A549 (cell line): ENCODE measurements at regions not wholly inside any gene's neighbourhood (a gene's known extent, or its start where the extent isn't known, plus 50 kb on each side); places are given as distances from the start of the nearest gene placed in this dataset.
"Not testable (repeated sequence)": the region's sequence is repeated elsewhere in the genome, so short reads cannot be mapped to it uniquely, and the experiment has no call there.

Experiments used
- ATAC-seq, 2 experiments: fragments of 200-7000 bp in 1 of 2; fragments of >200 bp in 1 of 2; cut with Nextera tagmentation in 1 of 2; cut with Tn5 transposase in 1 of 2; 3 replicates each; pipeline versions ENCODE4 v1.8.0 to v1.9.1; 2018 to 2020; ENCODE audit warnings: mild to moderate bottlenecking in 1 of 2, moderate library complexity in 1 of 2
- CTCF ChIA-PET: fragments of 300-600 bp; sonication (Branson Sonifier 250); formaldehyde crosslinking; extraction: SDS; loops from one replicate; lab custom pipeline; 2021; ENCODE audit warnings: antibody characterized with exemption, inconsistent platforms; lab: Yijun Ruan, JAX
- POLR2A ChIA-PET: fragments of 350-600 bp; formaldehyde crosslinking; extraction: SDS; loops from one replicate; lab custom pipeline; 2021; ENCODE audit warnings: antibody characterized with exemption, inconsistent platforms; lab: Yijun Ruan, JAX
- DNase-seq, 2 experiments: peaks; one replicate each; pipeline versions ENCODE4 v3.0.0 to v3.0.0-alpha.2; 2011 to 2016; ENCODE audit warnings: low read depth in 1 of 2, low spot score in 1 of 2
- FAIRE-seq: peaks from 2 replicates; lab custom pipeline; 2011; peaks lifted over from hg19 to GRCh38; lab: Jason Lieb, UNC
- H3K27ac ChIP-seq, 2 experiments: fragments of >200 bp; sonication (Bioruptor Twin); formaldehyde crosslinking; 3 replicates each; pipeline ENCODE4 v1.5.1; 2016 to 2017
- H3K4me1 ChIP-seq: fragments of >200 bp; sonication (Bioruptor Twin); formaldehyde crosslinking; 3 replicates; pipeline ENCODE4 v1.6.1; 2016
- H3K4me2 ChIP-seq: fragments of >200 bp; sonication (Bioruptor Twin); formaldehyde crosslinking; 3 replicates; pipeline ENCODE4 v1.6.1; 2016
- H3K4me3 ChIP-seq: fragments of >200 bp; sonication (Bioruptor Twin); formaldehyde crosslinking; 3 replicates; pipeline ENCODE4 v1.5.1; 2016
- H3K9me3 ChIP-seq: fragments of >200 bp; sonication (Bioruptor Twin); formaldehyde crosslinking; 3 replicates; pipeline ENCODE4 v1.6.1; 2016
- CBX8 ChIP-seq: fragments of 200-600 bp; sonication (generic); IDR thresholded peaks from 2 replicates; pipeline ENCODE4 v1.6.1; 2016
- CHD2 ChIP-seq: fragments of 150-350 bp; IDR thresholded peaks from 2 replicates; pipeline ENCODE4 v1.6.1; 2014; ENCODE audit warnings: low read length; ENCODE audit not compliant: partially characterized antibody
- FOSL2 ChIP-seq, 2 experiments: fragments of 450-650 bp in 1 of 2; fragments of >200 bp in 1 of 2; sonication (Bioruptor Twin) in 1 of 2; formaldehyde crosslinking; IDR thresholded peaks; 2 replicates each; pipeline versions ENCODE4 v1.5.0 to v1.6.1; 2016 to 2020; ENCODE audit warnings: mild to moderate bottlenecking in 1 of 2, moderate library complexity in 1 of 2
- HOXB13 ChIP-seq: fragments of 250-450 bp; sonication (Bioruptor Pico); IDR thresholded peaks from 2 replicates; pipeline ENCODE4 v1.5.0; 2020; ENCODE audit warnings: low read depth, mild to moderate bottlenecking, moderate library complexity
- JUNB ChIP-seq: fragments of >200 bp; sonication (Bioruptor Twin); formaldehyde crosslinking; IDR thresholded peaks from 2 replicates; pipeline ENCODE4 v1.6.1; 2016
- MAFK ChIP-seq: fragments of 450-650 bp; IDR thresholded peaks from 2 replicates; pipeline ENCODE4 v1.6.1; 2014; ENCODE audit not compliant: partially characterized antibody
- MAZ ChIP-seq: fragments of 150-350 bp; IDR thresholded peaks from 2 replicates; pipeline ENCODE4 v1.6.1; 2014; ENCODE audit warnings: antibody characterized with exemption, low read depth, low read length, borderline replicate concordance
- NPAS2 ChIP-seq: fragments of 250-450 bp; sonication (Bioruptor Pico); IDR thresholded peaks from 2 replicates; pipeline ENCODE4 v1.8.0; 2022; ENCODE audit warnings: mild to moderate bottlenecking, moderate library complexity, borderline replicate concordance
- POLR2A ChIP-seq: IDR thresholded peaks from 2 replicates; pipeline ENCODE4 v1.6.1; 2012; ENCODE audit warnings: mild to moderate bottlenecking, low read length
- RAD21 ChIP-seq, 2 experiments: fragments of >200 bp in 1 of 2; sonication (Bioruptor Twin) in 1 of 2; formaldehyde crosslinking in 1 of 2; IDR thresholded peaks in 1 of 2; conservative IDR thresholded peaks in 1 of 2; 2 replicates in 1 of 2; 3 replicates in 1 of 2; pipeline ENCODE4 v1.6.1; 2012 to 2018; ENCODE audit warnings: inconsistent platforms in 1 of 2
- RNF2 ChIP-seq: fragments of 200-600 bp; sonication (generic); IDR thresholded peaks from 2 replicates; pipeline ENCODE4 v1.6.1; 2016; ENCODE audit warnings: low read depth, mild to moderate bottlenecking, antibody characterized with exemption, moderate library complexity, borderline replicate concordance
- ZFP36 ChIP-seq: fragments of 450-650 bp; IDR thresholded peaks from 2 replicates; pipeline ENCODE4 v1.6.1; 2014; ENCODE audit warnings: borderline replicate concordance; ENCODE audit not compliant: partially characterized antibody
- whole genome bisulfite sequencing: methylation state at CpG from one replicate; pipeline ENCODE4 v1.1.6; 2017; ENCODE audit errors: missing lambda C conversion rate; 5-methylcytosine and 5-hydroxymethylcytosine counted together
- TF ChIP-seq, protein P1 (sequence below): fragments of 250-450 bp; sonication (Bioruptor Pico); IDR thresholded peaks from 2 replicates; pipeline ENCODE4 v1.5.0; 2020; ENCODE audit warnings: low read depth, mild to moderate bottlenecking, moderate library complexity
- TF ChIP-seq, protein P2 (sequence below): IDR thresholded peaks from 2 replicates; pipeline ENCODE4 v1.6.1; 2012; ENCODE audit warnings: low read depth, borderline replicate concordance
- TF ChIP-seq, protein P3 (sequence below): IDR thresholded peaks from 2 replicates; pipeline ENCODE4 v1.6.1; 2012

DNA sequence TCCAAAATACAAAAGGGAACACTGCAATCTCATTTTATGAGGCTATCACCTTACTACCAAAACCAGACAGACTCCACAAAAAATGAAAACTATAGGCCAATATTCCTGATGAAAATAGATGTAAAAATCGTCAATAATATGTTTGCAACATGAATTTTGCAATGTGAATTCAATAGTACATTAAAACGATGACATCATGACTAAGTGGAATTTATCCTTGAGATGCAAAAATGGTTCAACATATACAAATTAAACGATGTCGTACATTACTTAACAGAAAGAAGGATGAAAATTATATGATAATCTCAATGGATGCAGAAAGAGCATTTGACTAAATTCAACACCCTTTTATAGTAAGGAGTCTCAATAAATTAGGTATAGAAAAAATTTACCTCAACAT is 123.0 kb downstream of the AREG start:
- no peak for DNase-seq
- no peak overlapping the region for H3K27ac ChIP-seq
- 89% methylated on average over 4 of the region's 4 CpGs for WGBS
- no peaks in the 10 kb centered on the region for H3K4me1 ChIP-seq
- TF ChIP-seq CHD2 (no peak), MAZ (no peak), HOXB13 (CRISPR knock-in tag) (no peak), FOSL2 (IDR thresholded peaks at IDR 0.05) (no peak), FOSL2 (CRISPR knock-in tag; IDR thresholded peaks at IDR 0.05) (no peak), RNF2 (no peak), JUNB (no peak), RAD21 (conservative IDR thresholded peaks at IDR 0.05 in 1 of 2, IDR thresholded peaks at IDR 0.05 in 1 of 2) (no peak), CBX8 (no peak), ZFP36 (no peak), POLR2A (no peak)
- TF ChIP-seq, protein P1, sequence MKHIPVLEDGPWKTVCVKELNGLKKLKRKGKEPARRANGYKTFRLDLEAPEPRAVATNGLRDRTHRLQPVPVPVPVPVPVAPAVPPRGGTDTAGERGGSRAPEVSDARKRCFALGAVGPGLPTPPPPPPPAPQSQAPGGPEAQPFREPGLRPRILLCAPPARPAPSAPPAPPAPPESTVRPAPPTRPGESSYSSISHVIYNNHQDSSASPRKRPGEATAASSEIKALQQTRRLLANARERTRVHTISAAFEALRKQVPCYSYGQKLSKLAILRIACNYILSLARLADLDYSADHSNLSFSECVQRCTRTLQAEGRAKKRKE = no peak
- TF ChIP-seq, protein P2, sequence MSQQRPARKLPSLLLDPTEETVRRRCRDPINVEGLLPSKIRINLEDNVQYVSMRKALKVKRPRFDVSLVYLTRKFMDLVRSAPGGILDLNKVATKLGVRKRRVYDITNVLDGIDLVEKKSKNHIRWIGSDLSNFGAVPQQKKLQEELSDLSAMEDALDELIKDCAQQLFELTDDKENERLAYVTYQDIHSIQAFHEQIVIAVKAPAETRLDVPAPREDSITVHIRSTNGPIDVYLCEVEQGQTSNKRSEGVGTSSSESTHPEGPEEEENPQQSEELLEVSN = no peak
- TF ChIP-seq, protein P3, sequence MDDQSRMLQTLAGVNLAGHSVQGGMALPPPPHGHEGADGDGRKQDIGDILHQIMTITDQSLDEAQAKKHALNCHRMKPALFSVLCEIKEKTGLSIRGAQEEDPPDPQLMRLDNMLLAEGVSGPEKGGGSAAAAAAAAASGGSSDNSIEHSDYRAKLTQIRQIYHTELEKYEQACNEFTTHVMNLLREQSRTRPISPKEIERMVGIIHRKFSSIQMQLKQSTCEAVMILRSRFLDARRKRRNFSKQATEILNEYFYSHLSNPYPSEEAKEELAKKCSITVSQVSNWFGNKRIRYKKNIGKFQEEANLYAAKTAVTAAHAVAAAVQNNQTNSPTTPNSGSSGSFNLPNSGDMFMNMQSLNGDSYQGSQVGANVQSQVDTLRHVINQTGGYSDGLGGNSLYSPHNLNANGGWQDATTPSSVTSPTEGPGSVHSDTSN = no peak
- TF ChIP-seq, all 56 proteins: peak for 0
- H3K4me3 ChIP-seq = no peak overlapping the region
- FAIRE-seq = no peak
- ChIA-PET CTCF (no interaction called here), POLR2A (no interaction called here)
- H3K4me2 ChIP-seq = no peak overlapping the region
- H3K9me3 ChIP-seq = peaks cover 16% of the 10 kb centered on the region; the same call in 2 of the 3 replicates
- no peak for ATAC-seq

DNA sequence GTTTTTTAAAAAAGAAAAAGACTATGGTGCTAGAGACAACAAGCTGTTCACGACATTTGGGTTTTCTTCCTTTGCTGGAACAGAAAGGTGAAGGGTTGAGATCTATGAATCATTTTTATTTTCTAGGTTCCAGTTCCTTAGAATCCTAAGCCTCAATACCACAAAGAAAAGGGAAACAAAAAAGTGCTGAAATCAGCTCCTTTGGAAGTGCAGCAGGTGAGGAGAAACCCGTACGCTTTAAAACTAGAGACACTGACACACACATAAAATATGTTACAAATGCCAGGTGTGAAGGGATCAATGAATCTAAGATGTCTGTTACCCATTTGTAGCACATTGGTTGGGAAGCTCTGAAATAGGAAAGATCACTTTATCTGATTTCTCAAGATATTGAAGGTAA is 125.2 kb downstream of the AREG start:
- H3K4me1 ChIP-seq = no peaks in the 10 kb centered on the region
- ATAC-seq (no peak), FAIRE-seq (no peak), DNase-seq (no peak)
- CTCF ChIA-PET = no interaction called here
- peaks cover 13% of the 10 kb centered on the region; the same call in 2 of the 3 replicates for H3K9me3 ChIP-seq
- no peak overlapping the region for H3K4me2 ChIP-seq
- TF ChIP-seq MAFK (peak; percentile 59), FOSL2 (IDR thresholded peaks at IDR 0.05) (no peak), FOSL2 (CRISPR knock-in tag; IDR thresholded peaks at IDR 0.05) (no peak)
- H3K27ac ChIP-seq = no peak overlapping the region
- 83% methylated on average over 3 of the region's 3 CpGs for WGBS
- H3K4me3 ChIP-seq = no peak overlapping the region
- POLR2A ChIA-PET = no interaction called here

DNA sequence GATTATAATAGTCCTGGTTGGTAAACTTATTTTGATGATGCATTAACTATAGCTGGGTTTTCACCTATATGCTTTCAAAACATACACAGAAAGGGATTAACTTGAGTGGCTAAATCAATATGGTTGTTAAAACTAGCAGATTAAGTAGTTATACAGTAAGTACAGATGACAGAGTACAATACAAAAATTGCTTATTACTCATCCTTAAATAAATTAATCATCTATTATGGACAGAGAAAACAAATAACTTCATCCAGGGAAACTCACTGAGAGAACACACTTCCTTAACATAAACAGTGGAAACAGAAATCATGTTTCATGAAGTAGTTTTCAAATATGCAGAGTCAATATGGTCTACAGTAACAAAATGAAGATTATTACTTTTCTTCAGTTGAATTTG is 133.4 kb downstream of the AREG start:
- ATAC-seq = no peak
- CTCF ChIA-PET = no interaction called here
- no peak for TF ChIP-seq NPAS2 (CRISPR knock-in tag)
- TF ChIP-seq, all 56 proteins: peak for 0
- Histone ChIP-seq H3K4me3 (no peak overlapping the region), H3K27ac (no peak overlapping the region), H3K9me3 (no peaks in the 10 kb centered on the region), H3K4me1 (peaks cover 22% of the 10 kb centered on the region), H3K4me2 (no peak overlapping the region)
- POLR2A ChIA-PET = no interaction called here
- DNase-seq (no peak), FAIRE-seq (no peak)

DNA sequence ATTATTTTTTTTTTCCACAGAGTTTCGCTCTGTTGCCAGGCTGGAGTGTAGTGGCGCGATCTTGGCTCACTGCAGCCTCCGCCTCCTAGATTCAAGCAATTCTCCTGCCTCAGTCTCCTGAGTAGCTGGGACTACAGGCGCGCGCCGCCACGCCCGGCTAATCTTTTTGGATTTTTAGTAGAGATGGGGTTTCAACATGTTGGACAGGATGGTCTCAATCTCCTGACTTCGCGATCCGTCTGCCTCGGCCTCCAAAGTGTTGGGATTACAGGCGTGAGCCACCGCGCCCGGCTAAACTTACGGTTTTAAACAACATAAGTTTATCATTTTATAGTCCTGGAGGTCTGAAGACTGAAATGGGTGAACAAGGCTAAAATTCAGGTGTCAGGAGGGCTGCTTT is 133.9 kb downstream of the AREG start:
- H3K4me1 ChIP-seq = peaks cover 27% of the 10 kb centered on the region
- FAIRE-seq, H3K4me3 ChIP-seq, CTCF ChIA-PET, H3K9me3 ChIP-seq, POLR2A ChIA-PET, H3K4me2 ChIP-seq, DNase-seq, ATAC-seq: not testable (repeated sequence)
- 91% methylated on average over 19 of the region's 19 CpGs for WGBS
- H3K27ac ChIP-seq = peak overlapping the region in 1 of 2 experiments; percentile 49; a peak in 1 of 6 replicates
